NCI-H510A (cell line): ENCODE measurements at regions not wholly inside any gene's neighbourhood (a gene's known extent, or its start where the extent isn't known, plus 50 kb on each side); places are given as distances from the start of the nearest gene placed in this dataset.
A peak's percentile ranks its signal among the peaks of the same experiment; 100 is the strongest.

ENCODE experiments used
- DNase-seq: peaks from one replicate; lab custom pipeline; 2025; lab: John Stamatoyannopoulos, UW

DNA sequence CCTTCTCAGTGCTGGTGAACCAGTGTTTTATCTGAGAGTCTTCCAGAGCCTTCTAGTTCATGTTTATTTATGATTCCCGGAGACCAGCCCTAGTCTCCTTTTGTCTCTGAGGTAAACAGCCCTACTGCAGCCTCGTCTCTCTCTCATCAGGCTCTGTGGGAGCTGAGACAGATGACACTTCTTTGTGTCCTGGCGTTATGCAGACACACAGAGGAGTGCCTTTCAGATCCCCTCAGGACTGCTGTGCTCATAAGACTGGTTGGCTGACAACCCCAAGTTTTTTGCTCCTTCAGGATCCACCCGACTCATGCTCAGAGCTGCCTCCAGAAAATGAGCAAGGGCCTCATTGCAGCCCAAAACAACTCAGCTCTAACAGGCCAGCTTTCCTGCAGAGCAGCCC is 523.8 kb upstream of the SPHKAP start:
- DNase-seq: no peak

GRCh38 chr2:228703152-228703551 is 521.7 kb upstream of the SPHKAP start:
- no peak for DNase-seq

- DNase-seq: no peak
These were observed 520.0 kb upstream of the SPHKAP start for GRCh38 chr2:228701506-228701905.

DNA sequence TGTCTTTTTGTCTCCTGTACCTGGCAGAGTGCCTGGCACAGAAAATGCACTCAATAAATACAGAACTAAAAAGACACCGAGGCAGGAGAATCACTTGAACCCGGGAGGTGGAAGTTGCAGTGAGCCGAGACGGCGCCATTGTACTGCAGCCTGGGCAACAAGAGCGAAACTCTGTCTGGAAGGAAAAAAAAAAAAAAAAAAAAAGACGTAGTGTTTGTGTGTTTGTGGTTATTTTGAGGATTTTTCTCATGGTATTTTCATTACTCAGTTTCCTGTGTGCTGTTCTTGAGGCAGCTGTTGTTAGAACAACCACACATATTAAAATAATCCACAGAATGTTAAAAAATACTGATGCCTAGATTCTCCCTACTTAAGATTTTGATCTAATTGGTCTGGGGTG is 519.2 kb upstream of the SPHKAP start:
- no peak for DNase-seq

GRCh38 chr2:228699888-228700287 is 518.4 kb upstream of the SPHKAP start:
- DNase-seq: no peak

GRCh38 chr2:228699400-228699799 is 517.9 kb upstream of the SPHKAP start:
- no peak for DNase-seq

DNA sequence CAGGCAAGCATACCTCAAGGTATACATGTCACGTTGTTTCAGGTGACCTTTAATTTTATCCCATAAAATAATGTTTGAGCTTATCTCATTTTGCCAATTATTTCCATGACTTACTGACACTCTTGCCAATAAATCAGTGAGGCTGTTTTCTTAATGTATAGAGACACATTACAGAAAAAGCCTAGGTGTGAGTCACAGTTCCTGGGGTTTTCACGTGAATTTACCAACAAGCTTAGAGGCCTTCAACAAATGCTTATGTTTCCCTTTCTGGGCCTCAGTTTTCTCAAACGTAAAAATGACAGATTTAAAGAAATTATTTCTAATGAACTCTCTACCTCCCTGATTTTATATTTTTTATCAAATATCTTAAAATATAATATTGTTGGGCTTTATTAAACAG is 517.5 kb upstream of the SPHKAP start:
- DNase-seq: no peak

- DNase-seq: no peak
These were observed 516.0 kb upstream of the SPHKAP start for GRCh38 chr2:228697456-228697855.

DNA sequence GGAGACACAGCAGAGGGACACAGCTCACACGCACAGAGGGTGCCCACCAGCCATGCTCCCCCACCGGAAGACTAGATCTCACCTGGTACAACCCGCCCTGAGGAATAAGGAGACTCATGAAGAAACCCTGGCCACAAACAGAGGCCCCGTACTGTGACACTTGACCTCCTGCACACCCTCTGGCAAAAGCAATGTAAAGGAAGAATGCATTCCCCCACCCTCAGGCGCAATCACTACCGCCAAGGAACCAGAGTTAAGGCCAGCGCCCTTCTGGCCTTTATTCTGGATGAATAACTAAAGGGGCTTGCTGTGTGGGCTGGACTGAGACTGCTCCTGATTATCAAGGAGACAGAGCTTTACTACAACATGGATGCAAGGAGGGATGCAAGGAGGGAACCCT is 509.2 kb upstream of the SPHKAP start:
- no peak for DNase-seq

- no peak for DNase-seq
These were observed 507.6 kb upstream of the SPHKAP start for GRCh38 chr2:228689053-228689452.

DNA sequence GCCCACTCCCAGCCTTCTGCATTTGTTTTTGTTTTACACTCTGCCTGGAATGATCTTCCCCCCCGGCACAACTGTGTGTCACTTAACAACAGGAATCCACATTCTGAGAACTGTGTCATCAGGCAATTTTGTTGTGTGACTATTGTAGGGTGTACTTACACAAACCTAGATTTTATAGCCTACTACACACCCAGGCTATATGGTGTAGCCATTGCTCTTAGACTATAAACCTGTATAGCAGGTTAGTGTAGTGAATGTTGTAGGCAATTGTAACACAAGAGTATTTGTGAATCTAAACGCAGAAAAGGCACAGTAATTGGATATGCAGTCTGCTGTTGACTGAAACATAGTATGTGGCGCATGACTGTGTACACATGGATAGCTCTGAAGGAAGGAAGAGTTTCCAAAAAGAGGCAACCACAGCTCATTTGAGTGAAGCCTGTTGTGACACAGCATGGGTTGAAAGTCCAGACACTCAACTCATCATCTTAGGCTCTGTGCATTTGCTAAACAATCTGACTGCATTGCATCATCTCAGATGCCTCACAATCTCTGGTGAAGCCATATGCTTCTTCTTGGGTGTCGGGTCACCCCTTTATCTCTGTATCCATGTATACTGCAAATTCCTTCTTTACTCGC is 506.6 kb upstream of the SPHKAP start:
- peak; percentile 64 for DNase-seq

GRCh38 chr2:228681979-228682378 is 500.5 kb upstream of the SPHKAP start:
- DNase-seq: no peak

- no peak for DNase-seq
These were observed 499.9 kb upstream of the SPHKAP start for GRCh38 chr2:228681426-228681825.

DNA sequence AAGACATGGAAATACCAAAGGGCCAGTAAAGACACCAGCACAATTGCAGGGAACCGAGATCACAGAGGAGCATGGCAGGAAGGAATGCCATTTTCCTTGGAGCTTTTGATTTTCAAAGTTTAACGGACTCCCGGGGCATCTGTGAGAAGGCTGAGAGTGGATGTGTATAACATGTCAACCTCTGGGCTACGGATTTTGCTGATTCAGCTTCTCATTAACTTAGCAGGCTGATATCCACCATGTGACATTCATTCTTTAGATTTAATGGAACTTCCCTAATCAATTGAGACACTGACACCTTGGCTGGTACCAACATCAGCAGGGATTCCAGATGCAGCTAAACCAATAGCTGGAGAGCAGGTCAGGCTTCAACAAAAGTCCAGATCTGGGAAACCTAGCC is 496.6 kb upstream of the SPHKAP start:
- no peak for DNase-seq

DNA sequence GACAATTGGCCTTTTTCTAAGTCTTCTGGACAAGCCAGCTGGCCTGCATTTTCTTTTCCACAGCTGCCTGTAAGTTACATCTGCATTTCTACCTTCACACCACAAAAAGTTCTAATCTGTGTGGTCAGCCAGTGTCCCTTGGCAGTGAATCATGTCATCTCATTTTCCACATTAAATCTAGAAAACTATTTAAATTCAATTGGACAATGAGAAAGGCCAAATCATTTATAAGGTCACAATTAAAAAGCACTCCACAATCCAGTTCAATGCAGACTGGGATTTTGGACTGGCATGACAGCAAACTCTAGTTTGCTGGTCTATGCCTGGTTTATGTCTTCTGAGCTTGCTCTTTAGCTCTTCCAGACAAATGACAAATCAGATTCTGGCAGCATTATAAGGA is 494.2 kb upstream of the SPHKAP start:
- no peak for DNase-seq

DNA sequence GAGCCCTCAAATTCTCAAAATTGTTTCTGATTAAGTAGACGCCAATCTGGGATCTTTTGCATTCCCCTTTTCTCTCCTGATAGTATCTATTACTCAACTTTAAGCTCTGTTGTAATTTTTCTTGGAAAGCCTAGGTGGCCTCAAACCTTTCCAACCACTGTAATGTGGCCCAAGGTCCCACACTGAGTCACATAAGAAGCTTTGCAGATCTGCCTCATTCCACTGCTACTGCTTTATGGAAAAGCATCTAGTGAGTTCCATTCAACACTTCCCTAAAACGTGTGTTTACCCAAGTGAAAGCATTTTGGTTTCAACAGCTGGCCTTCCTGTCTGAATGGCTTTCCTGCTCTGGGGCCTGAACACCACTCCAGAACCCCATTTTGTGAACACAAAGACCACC is 493.6 kb upstream of the SPHKAP start:
- no peak for DNase-seq

DNA sequence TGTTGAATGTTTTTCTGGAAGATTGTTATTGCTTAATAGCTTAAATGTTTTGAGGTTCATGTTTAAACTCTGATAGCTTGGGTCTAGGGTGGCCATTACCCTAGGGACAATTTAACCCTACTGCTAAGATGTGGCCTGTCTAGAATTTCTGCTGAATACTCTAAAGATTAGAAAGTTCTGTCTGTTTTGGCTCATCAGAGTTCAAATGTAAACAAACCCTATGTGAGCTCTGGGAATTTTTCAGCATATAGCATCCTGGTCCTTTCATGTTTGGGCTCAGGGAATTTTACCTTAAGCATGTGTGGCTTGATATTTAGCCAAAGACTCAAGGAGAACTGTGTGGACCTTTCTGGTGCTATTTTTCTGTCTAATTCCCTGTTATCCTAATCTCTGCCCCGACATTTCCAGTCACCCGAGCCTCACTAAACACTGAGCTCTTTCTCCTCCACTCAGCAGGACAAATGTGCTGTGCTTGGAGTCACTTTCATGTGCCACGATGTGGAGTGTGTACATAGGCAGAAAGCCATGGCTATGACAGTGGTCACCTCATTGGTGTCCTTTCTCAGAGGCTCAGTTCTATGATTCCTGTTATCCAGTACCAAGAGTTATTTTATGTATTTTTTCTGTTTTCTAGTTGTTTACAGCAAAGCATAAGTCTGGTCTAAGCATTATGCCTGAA is 492.5 kb upstream of the SPHKAP start:
- DNase-seq: no peak

- DNase-seq: no peak
These were observed 488.2 kb upstream of the SPHKAP start for GRCh38 chr2:228669690-228670089.

DNA sequence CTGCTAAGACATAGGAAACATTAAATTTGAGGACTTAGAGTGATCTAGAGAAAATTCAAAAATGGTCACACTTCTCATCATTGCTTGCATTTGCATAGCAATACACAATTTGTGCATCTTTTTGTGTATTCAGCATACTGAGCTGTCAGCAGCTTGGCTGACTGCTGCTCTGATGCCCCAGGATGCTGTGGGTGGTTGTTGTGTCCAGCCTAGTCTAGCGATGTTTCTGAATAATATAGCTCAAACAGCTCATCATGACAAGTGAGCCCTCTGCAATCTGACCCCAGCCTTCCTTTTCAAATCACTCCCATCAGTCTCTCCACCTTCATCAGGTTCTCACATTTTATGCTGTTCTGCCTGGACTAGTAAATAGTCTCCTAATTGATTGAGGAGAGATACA is 483.7 kb upstream of the SPHKAP start:
- no peak for DNase-seq

- DNase-seq: no peak
These were observed 477.5 kb upstream of the SPHKAP start for GRCh38 chr2:228658998-228659397.

DNA sequence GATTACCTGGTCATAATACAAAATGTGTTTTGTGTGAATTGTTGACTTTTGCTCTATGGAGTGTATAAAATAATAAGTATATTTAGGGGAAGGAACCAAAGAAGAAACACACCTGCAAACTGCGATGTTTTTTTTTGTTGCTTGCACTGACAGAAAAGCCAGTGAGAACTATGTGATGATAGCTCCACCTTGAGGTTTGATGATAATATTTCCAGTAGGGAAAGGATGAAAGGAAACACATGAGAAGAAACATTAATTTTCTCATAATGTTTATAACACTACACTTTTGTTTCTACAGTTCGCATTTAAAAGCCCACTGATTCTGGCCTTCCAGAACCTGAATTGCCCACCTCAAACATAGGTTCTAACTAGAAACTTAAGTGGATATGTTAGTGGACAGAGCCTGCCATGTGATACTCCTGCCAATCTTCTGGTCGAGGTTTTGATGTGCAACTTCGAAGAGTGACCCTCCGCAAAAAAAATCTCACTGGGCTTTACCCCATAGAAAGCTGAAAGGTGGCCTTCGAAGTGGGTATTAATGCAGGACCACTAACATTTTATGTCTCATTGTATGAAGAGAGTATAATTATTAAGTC is 476.4 kb upstream of the SPHKAP start:
- DNase-seq: no peak

DNA sequence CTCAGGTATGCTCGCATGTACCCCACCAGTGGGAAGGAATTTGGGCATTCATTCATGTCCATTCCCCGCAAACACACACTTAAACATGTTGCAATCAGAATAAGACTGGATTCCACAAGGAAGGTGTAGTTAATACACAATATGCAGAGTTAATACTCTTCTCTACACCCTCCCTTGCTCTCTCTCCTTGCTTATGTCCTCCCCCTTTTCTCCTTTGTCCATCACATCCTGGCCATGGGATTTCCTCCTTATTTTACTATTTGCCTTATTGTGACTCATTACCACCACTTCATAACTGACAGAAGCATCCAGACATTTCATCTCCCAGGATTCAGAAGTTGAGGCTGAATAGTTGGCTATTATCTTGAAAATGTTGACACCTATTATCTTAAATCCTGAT is 473.8 kb upstream of the SPHKAP start:
- no peak for DNase-seq

GRCh38 chr2:228654707-228655106 is 473.2 kb upstream of the SPHKAP start:
- no peak for DNase-seq

DNA sequence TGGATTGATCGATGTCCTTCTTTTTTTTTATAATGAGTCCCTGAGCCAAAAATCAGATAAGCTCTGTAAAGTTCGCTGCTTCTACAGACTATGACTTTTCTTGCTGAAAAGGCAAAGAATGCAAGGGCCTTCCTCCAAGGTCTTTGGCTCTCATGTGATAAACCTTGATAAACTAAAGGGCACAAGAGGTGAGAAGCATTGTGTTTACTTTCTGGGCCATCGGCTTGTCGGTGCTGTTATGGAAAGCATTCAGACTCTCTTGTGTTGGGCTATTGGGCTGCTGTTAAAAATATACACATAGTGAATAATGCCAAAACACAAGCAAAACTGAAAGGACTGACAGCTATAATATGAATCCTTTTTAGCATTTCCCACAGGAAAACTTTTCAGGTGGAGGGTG is 472.4 kb upstream of the SPHKAP start:
- DNase-seq: no peak
